LNCAP (cell line): ENCODE measurements at regions not wholly inside any gene's neighbourhood (a gene's known extent, or its start where the extent isn't known, plus 50 kb on each side); places are given as distances from the start of the nearest gene placed in this dataset.

Experiments
- TF ChIP-seq, protein P1 (sequence below): fragments of 450-650 bp; IDR thresholded peaks from 2 replicates; pipeline ENCODE4 v1.5.1; 2017; ENCODE audit warnings: mild to moderate bottlenecking

DNA sequence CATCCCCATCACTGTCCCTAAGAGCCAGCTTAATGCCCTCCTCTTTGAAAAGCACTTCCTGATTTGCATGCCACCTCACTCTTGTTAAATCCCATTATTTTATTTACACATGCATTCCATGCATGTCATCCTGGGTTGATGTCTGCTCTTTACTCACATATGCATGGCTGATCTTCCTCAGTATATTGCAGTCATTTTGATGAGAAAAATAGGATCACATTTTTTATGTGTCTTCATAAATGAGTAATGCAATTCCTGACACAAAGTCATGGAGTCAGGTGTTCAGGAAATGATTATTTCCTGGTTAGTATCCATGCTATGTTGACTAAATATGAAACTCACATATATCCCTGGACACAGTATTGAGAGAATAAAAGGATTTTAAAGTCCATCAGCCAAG is 204.7 kb downstream of the SLIT2 start:
- TF ChIP-seq, protein P1, sequence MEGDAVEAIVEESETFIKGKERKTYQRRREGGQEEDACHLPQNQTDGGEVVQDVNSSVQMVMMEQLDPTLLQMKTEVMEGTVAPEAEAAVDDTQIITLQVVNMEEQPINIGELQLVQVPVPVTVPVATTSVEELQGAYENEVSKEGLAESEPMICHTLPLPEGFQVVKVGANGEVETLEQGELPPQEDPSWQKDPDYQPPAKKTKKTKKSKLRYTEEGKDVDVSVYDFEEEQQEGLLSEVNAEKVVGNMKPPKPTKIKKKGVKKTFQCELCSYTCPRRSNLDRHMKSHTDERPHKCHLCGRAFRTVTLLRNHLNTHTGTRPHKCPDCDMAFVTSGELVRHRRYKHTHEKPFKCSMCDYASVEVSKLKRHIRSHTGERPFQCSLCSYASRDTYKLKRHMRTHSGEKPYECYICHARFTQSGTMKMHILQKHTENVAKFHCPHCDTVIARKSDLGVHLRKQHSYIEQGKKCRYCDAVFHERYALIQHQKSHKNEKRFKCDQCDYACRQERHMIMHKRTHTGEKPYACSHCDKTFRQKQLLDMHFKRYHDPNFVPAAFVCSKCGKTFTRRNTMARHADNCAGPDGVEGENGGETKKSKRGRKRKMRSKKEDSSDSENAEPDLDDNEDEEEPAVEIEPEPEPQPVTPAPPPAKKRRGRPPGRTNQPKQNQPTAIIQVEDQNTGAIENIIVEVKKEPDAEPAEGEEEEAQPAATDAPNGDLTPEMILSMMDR = no peak

DNA sequence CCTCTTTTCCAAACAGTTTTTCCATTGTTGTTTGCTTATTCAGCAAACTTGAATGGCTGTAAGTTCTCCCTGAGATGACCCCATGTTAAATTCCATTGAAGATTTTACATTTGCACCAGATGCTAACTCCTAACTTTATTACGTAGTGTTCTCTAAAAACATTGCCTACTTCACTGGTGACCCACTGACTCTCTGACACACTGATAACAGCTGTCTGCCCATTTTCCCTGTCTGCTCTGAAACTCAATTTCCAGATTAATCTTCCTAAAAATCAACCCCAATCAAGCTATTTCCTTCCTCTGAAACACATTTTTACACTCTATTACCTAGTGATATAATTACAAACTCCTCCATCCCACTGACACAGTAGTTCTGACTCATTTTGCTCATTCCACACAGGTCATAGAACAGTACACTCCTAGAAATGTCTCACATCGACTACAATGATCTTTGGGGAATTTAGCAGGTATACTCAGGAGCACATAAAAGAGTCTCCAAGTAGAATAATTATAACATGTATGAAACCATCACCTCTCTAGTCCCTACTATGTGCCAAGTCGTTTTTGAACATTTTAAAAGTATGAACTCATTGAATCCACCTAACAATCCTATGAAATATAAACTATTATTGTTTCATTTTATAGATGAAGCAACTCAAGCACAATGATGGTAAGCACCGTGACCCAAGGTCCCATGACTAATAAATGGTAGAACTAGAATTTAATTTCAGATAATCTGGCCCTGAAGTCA is 210.9 kb downstream of the SLIT2 start:
- TF ChIP-seq, protein P1 = no peak

DNA sequence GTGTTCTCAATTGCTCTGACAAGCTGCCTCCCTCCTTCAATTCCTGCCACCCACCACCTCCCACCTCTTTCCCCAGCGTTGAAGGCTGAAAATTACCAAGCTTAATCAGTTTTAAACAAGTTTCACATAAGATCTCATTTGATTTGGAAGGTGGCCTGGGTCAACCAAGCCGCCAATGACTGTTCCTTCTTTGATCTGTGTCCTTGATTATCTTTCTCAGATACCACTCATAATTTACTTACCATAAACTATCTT is 211.4 kb downstream of the SLIT2 start:
- TF ChIP-seq, protein P1 = no peak

DNA sequence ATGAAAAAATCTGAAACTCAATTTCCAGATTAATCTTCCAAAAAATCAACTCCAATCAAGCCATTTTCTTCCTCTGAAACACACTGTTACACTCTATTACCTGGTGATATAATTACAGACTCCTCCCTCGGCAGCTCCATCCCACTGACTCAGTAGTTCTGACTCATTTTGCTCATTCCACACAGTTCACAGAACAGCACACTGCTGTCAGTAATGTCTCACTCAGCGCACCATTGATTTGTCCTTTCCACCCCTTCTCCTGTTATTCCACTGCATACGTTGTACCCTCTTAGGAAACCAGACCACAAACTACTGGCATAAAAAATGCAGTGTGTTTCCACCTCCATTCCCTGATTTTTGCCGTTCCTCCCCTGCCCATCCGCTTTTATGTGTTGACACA is 212.7 kb downstream of the SLIT2 start:
- TF ChIP-seq, protein P1 = no peak

DNA sequence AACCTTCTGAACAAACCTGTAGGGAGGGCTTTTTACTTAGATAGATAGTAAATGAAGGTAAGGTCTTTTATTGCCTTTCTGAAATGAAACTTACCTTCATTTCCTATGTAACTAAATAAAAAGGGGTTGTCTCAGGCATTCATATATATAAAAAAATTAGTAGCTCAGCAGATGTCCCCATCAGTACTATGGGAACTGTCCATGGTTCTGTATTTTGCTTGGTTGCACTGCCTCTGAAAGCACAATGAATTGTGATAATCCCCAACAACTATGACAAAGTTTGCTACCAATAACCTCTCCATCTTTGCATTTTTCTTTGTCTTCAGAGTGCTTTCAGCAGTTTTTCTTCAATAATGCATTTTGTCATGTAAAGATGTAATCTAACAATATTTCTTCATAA is 222.4 kb downstream of the SLIT2 start:
- TF ChIP-seq, protein P1 = no peak

DNA sequence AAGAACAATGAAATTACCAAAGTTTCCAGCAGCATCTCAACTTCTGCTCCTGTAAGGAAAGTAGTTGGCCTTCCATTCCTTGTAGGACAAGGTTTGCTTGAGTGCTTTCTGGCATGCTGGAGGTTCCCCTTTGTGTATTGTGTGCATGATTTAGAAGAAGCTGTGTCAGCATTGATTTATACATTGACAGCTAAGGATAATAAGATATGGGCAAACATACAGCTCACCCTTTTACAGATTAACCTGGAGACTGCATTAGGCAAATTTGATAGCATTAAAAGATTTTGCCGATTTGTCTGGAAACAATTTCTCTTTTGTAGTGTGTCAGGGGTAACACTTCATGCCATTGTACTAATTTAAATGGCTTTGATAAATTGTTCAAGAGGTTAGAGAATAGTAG is 221.8 kb upstream of the PACRGL start:
- TF ChIP-seq, protein P1 = no peak

DNA sequence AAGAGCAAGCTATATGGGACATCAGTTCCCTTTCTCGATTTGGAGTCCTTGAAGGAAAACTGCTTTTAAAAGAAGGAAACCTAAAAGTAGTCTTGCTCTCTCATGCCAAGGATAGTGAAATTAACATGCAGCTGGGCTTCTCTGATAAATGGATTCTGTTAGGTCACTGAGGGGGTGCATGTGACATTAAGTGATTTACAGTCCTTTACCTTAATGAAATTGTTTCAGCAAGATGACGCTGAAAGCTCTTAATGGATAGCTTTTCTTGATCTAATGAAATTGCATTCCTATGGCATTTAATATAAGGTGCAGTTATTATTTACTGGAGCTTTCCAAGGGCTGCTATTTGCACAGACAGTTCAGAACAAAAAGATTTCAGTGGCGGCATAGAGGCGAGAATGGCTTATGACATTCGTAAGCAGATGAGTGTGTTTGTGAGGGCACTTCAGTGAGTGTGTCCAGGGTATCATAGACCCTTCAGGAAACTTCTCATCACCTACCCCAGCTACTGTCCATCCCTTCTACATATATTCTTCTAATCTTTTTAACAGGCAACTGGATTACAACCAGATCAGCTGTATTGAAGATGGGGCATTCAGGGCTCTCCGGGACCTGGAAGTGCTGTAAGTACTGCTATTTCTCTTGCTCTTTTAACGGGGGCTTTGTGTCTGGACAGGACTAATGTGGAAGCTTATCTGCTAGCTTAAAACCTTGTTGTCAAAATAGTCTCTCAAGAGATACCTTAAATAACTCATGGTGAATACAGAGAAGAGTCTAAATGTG is 219.9 kb upstream of the PACRGL start:
- TF ChIP-seq, protein P1 = no peak
